Activated effector memory CD4-positive, alpha-beta T cell treated with anti-CD3 and anti-CD28 coated beads, Interleukin-2, amount 50 U/mL, for 16 hours (primary cell): ENCODE measurements at regions not wholly inside any gene's neighbourhood (a gene's known extent, or its start where the extent isn't known, plus 50 kb on each side); places are given as distances from the start of the nearest gene placed in this dataset.
"Not testable (repeated sequence)": the region's sequence is repeated elsewhere in the genome, so short reads cannot be mapped to it uniquely, and the experiment has no call there.

ENCODE experiments used
- DNase-seq: peaks from one replicate; pipeline ENCODE4 v3.0.0-alpha.2; 2020

- not testable (repeated sequence) for DNase-seq
Measured at GRCh38 chrY:17511984-17512383, 368.0 kb downstream of the CDY2B start.

GRCh38 chrY:17511476-17511875 is 368.5 kb downstream of the CDY2B start:
- DNase-seq = not testable (repeated sequence)

- not testable (repeated sequence) for DNase-seq
Measured at GRCh38 chrY:17505834-17506233, 374.2 kb downstream of the CDY2B start.

GRCh38 chrY:17484763-17485162 is 395.3 kb downstream of the CDY2B start:
- not testable (repeated sequence) for DNase-seq

GRCh38 chrY:17484157-17484556 is 395.9 kb downstream of the CDY2B start:
- DNase-seq = not testable (repeated sequence)

- DNase-seq = not testable (repeated sequence)
Measured at GRCh38 chrY:17481389-17482022, 398.5 kb downstream of the CDY2B start.

- DNase-seq = not testable (repeated sequence)
Measured at GRCh38 chrY:17472068-17472467, 408.0 kb downstream of the CDY2B start.

DNA sequence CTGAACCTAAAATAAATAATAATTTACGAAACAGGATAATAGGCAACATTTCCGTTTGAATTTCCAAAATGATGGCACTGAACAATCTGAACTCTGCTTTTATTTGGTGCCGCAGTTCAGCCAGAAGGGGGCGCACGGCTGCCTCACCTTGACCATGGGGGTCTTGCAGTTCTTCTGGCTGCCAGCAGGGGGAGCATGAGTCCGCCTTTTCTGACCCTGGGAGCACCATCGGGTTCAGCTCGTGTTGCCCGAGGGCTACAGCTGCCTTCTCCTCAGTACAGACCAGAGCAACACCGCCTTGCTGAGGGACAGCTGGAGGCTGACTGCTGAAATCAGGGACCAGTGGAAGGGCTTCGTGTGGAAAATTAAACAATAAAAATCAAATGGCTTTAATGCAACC is 420.3 kb downstream of the CDY2B start:
- DNase-seq = not testable (repeated sequence)

- peak; percentile 61 for DNase-seq
Measured at GRCh38 chrY:17430570-17431166, 449.4 kb downstream of the CDY2B start.

- DNase-seq = no peak
Measured at GRCh38 chrY:17398336-17399072, 481.5 kb downstream of the CDY2B start.

DNA sequence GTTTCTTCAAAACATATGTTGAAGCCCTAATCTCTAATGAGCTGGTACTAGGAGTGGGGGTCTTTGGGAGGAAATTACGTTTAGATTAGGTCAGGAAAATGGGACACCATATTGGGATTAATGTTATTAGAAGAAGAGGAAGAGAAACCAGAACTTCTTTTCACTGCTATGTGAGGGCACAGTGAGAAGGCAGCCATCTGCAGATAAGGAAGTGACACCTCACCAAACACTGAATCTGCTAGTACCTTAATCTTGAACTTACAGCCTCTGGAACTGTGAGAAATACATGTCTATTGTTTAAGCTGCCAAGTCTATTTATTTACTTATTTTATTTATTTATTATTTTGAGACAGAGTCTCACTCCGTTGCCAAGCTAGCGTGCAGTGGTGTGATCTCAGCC is 482.4 kb downstream of the CDY2B start:
- no peak for DNase-seq

DNA sequence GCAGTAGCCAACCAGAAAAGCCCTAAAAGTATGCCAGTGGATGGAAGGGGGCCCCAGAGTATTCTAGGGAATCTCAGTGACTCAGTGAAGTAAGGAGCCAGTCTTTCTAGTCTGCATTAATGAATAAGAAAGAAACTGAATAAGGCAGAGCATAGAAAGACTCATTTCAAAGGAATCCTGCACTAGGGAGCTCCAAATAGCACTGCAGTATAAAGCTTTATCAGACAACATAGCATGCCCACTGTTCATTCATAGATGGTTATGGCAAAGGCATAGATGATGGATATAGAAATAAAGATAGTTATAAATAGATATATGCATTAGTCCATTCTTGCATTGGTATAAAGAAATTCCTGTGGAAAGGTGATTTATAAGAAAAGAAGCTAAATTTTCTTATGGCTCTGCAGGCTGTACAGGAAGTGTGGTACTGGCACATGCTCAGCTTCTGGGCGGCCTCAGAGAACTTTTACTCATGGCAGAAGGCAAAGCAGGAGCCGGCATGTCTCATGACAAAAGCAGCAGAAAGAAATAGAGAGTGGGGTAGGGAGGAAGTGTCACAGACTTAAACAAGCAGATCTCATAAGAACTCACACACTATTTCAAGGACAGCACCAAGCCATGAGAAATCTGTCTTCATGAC is 498.5 kb downstream of the CDY2B start:
- DNase-seq = no peak

DNA sequence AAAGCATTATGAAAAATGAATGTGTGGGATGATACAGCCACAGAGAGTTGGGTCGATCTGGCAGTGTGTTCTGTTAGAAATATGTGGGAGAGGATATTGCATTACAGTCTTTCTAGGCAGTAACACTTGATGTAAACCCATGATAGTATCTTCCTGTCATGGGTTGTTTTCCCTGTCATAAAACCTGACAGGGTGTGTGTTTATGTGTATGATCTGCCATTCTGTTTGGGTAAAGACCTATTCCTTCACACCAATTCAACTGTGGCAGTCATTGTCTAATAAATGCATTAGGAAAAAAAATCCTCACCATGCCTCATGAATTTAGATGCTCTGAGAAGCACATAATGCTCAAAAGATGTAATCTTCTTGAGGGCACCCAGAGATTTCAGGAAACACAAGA is 501.7 kb downstream of the CDY2B start:
- no peak for DNase-seq

DNA sequence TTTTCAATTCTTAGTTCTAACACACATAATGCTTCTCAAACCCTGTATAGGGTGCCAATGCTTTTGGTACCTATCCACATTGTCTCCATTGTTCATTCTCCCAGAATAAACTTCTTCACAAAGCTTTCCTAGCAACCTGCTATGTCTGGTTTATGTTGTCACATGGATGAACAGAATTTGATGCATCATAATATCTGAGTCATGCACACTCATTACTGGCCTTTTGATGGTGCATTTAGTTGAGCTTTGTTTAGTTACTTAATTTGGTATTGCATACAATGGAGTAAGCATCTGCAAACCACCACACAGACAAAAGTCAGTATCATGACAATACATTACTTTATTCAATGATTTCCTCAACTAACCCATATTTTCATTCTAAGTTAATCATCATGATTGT is 511.6 kb downstream of the CDY2B start:
- no peak for DNase-seq

DNA sequence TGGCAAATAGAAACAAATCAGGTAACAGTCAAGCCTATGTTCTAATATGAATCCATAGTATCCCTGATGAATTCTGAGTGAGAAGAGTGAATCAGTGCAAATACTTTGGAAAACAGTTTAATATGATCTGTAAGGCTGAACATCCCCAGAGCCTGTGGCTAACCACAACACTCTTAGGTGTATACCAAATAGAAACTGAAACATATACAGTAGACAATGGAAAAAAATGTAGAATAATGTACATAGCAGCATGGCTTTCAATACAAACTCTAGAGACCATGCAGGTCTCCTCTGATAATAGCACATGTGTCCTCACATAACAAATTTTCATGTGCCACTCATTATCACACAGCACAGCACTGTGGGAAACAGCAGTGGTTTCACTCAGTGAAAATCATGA is 513.6 kb downstream of the CDY2B start:
- DNase-seq = no peak

DNA sequence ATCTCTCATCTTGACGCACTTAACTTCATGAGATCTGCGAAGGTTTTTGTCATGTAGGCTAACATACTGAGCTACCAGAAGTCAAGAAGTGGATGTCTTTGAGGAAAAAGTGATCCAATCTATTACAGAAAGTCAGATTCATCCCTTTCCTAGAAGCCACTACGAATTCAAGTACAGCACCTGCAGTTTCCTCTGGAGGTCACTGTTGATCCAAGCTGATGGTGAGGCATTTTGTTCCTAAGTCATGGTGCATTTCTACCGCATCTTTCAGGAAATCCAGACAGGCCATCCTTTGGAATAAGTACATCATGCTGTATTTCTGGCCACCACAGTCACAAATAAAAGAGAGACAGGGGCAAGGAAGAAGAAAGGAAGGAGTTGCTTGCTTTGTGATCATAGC is 541.0 kb downstream of the CDY2B start:
- no peak for DNase-seq

- no peak for DNase-seq
Measured at GRCh38 chrY:17330733-17331132, 549.3 kb downstream of the CDY2B start.

- DNase-seq = no peak
Measured at GRCh38 chrY:17319916-17320315, 560.1 kb downstream of the CDY2B start.

DNA sequence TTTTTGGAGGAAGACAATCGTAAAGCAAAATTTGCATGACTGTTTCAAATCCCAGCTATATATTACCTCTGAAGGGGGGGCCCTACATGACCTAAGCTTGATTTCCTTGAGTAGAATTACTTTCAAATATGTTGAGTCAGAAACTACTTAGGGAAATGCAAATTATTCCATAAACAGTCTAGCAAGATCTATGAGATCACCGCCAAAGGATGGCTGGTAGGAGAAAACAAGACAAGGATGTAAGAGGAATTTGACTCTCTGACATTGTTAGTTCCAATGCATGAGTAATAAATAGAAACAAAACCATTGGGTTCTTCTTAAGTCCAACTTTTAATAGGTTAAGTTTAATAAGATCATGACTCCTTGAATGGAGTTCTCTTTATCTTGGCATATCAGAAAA is 561.4 kb downstream of the CDY2B start:
- no peak for DNase-seq

GRCh38 chrY:17277056-17277455 is 603.0 kb downstream of the CDY2B start:
- no peak for DNase-seq

GRCh38 chrY:17259497-17259896 is 620.5 kb downstream of the CDY2B start:
- no peak for DNase-seq

DNA sequence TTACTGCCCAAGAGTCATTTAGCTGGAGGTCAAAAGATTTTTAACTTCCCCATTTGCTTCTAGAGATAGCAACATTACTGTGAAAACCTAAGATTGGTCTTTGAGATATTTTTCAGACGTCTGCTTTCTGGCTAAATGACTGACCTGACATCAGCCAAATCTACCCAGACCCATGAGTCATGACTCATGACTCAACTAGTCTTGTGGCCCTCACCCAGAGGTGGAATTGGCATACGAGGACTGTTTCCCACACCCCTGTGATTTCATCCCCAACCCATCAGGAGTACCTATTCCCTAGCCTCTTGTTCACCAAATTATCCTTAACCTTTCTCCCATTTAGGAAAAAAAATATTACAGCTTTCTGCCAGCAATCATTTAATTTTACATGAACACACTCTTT is 641.6 kb downstream of the CDY2B start:
- no peak for DNase-seq

GRCh38 chrY:17235769-17236168 is 644.3 kb downstream of the CDY2B start:
- no peak for DNase-seq
